HCT116 (cell line): ENCODE measurements at regions not wholly inside any gene's neighbourhood (a gene's known extent, or its start where the extent isn't known, plus 50 kb on each side); places are given as distances from the start of the nearest gene placed in this dataset.

Source experiments
- ATAC-seq: fragments of 200-7000 bp; cut with Tn5 transposase; 2 replicates; pipeline ENCODE4 v1.9.1; 2020; ENCODE audit warnings: mild to moderate bottlenecking, moderate library complexity
- BruUV-seq: library from RNA; stranded (reverse); fragments of 400-500 nt; replicated peaks from 2 replicates; lab custom pipeline; 2021; lab: Mats Ljungman, UMichigan
- CTCF ChIA-PET: fragments of 300-600 bp; sonication (Branson Sonifier 250); formaldehyde crosslinking; loops from one replicate; lab custom pipeline; 2021; ENCODE audit warnings: antibody characterized with exemption; lab: Charles Lee
- POLR2A ChIA-PET: fragments of 300-600, 350-600 bp; sonication (Branson Sonifier 250); formaldehyde crosslinking; loops from one replicate; lab custom pipeline; 2021; ENCODE audit warnings: antibody characterized with exemption; lab: Charles Lee
- RAD21 ChIA-PET, 2 experiments: fragments of 300-600 bp; sonication (Branson Sonifier 250); formaldehyde crosslinking; loops; one replicate each; lab custom pipeline; 2023; ENCODE audit warnings: low total read pairs in 2 of 2; ENCODE audit not compliant: uncharacterized antibody in 2 of 2, unreplicated experiment in 2 of 2, low non-redundant PET in 1 of 2; lab: Charles Lee
- DNase-seq: peaks from one replicate; pipeline ENCODE4 v3.0.0-alpha.2; 2010; ENCODE audit warnings: low read depth, low spot score
- H2AFZ ChIP-seq: fragments of 200-600 bp; shearing (Covaris generic), sonication (generic); 2 replicates; pipeline ENCODE4 v1.6.1; 2017; ENCODE audit warnings: low read depth, mixed run types, mixed read lengths, antibody characterized with exemption, low read length; ENCODE audit not compliant: poor library complexity, severe bottlenecking
- H3K27ac ChIP-seq: 2 replicates; pipeline ENCODE4 v1.5.1; 2012; ENCODE audit warnings: low read depth, low read length
- H3K27me3 ChIP-seq: fragments of 200-600 bp; sonication (generic); 2 replicates; pipeline ENCODE4 v1.6.1; 2016; ENCODE audit warnings: mixed run types, low read length, mixed read lengths; ENCODE audit not compliant: insufficient read depth
- H3K36me3 ChIP-seq, 2 experiments: fragments of 200-500 bp in 1 of 2; fragments of 200-600 bp in 1 of 2; sonication (Bioruptor generic) in 1 of 2; sonication (generic) in 1 of 2; 2 replicates each; pipeline versions ENCODE4 v1.5.1 to v1.6.1; 2014 to 2016; ENCODE audit warnings: low read length in 2 of 2, inconsistent platforms in 1 of 2, mixed read lengths in 1 of 2, mixed run types in 1 of 2; ENCODE audit not compliant: insufficient read depth in 2 of 2, control insufficient read depth in 1 of 2
- H3K4me1 ChIP-seq, 2 experiments: fragments of 200-600 bp in 1 of 2; sonication (generic) in 1 of 2; 2 replicates each; pipeline versions ENCODE4 v1.5.1 to v1.6.1; 2012 to 2017; ENCODE audit warnings: low read length in 2 of 2, inconsistent platforms in 1 of 2, mild to moderate bottlenecking in 1 of 2, mixed read lengths in 1 of 2, mixed run types in 1 of 2, moderate library complexity in 1 of 2; ENCODE audit not compliant: insufficient read depth in 2 of 2, control insufficient read depth in 1 of 2
- H3K4me2 ChIP-seq: fragments of 200-600 bp; sonication (generic); 2 replicates; pipeline ENCODE4 v1.6.1; 2017; ENCODE audit warnings: mixed run types, low read length, mixed read lengths
- H3K4me3 ChIP-seq, 2 experiments: fragments of 200-600 bp in 1 of 2; sonication (generic) in 1 of 2; replicated peaks in 1 of 2; 2 replicates each; pipeline ENCODE4 v1.5.1; 2011 to 2016; ENCODE audit warnings: low read length in 2 of 2, control low read depth in 1 of 2, low read depth in 1 of 2, mild to moderate bottlenecking in 1 of 2, mixed read lengths in 1 of 2, mixed run types in 1 of 2
- H3K79me2 ChIP-seq: fragments of 200-600 bp; sonication (generic); 2 replicates; pipeline ENCODE4 v1.6.1; 2017; ENCODE audit warnings: mild to moderate bottlenecking, mixed run types, low read length, moderate library complexity, mixed read lengths; ENCODE audit not compliant: insufficient read depth
- H3K9ac ChIP-seq: fragments of 200-600 bp; sonication (generic); 2 replicates; pipeline ENCODE4 v1.6.1; 2016; ENCODE audit warnings: low read length, mixed read lengths
- H3K9me2 ChIP-seq: fragments of 200-600 bp; sonication (generic), shearing (Covaris generic); 2 replicates; pipeline ENCODE4 v1.6.1; 2017; ENCODE audit warnings: mixed run types, mild to moderate bottlenecking, moderate library complexity; ENCODE audit not compliant: insufficient read depth
- H3K9me3 ChIP-seq, 2 experiments: fragments of 200-500 bp in 1 of 2; fragments of 200-600 bp in 1 of 2; sonication (Bioruptor generic) in 1 of 2; sonication (generic) in 1 of 2; 2 replicates each; pipeline ENCODE4 v1.6.1; 2014 to 2017; ENCODE audit warnings: low read length in 2 of 2, mixed read lengths in 2 of 2, inconsistent platforms in 1 of 2, low read depth in 1 of 2, mild to moderate bottlenecking in 1 of 2, mixed run types in 1 of 2, moderate library complexity in 1 of 2; ENCODE audit not compliant: control insufficient read depth in 1 of 2, insufficient read depth in 1 of 2
- H4K20me1 ChIP-seq: fragments of 200-600 bp; sonication (generic), shearing (Covaris generic); 2 replicates; pipeline ENCODE4 v1.6.1; 2017; ENCODE audit warnings: mixed run types, mild to moderate bottlenecking, moderate library complexity; ENCODE audit not compliant: insufficient read depth
- CEBPB ChIP-seq: IDR thresholded peaks from 2 replicates; pipeline ENCODE4 v1.6.1; 2012; ENCODE audit warnings: low read depth
- EGR1 ChIP-seq: IDR thresholded peaks from 2 replicates; pipeline ENCODE4 v1.6.1; 2012; ENCODE audit warnings: low read depth
- ELF1 ChIP-seq: IDR thresholded peaks from 2 replicates; pipeline ENCODE4 v1.6.1; 2012; ENCODE audit warnings: low read depth, borderline replicate concordance
- EZH2phosphoT487 ChIP-seq: fragments of 200-600 bp; IDR thresholded peaks from 2 replicates; pipeline ENCODE4 v1.6.1; 2018; ENCODE audit warnings: antibody characterized with exemption, borderline replicate concordance
- POLR2A ChIP-seq: IDR thresholded peaks from 2 replicates; pipeline ENCODE4 v1.7.0; 2011; ENCODE audit warnings: borderline replicate concordance; ENCODE audit not compliant: insufficient read depth, insufficient read length; ENCODE audit errors: extremely low read depth
- RAD21 ChIP-seq: IDR thresholded peaks from 2 replicates; pipeline ENCODE4 v1.6.1; 2012; ENCODE audit warnings: low read depth, mild to moderate bottlenecking
- SIN3A ChIP-seq: IDR thresholded peaks from 2 replicates; pipeline ENCODE4 v1.6.1; 2012; ENCODE audit warnings: low read depth
- SP1 ChIP-seq: IDR thresholded peaks from 2 replicates; pipeline ENCODE4 v1.6.1; 2012; ENCODE audit warnings: low read depth
- ZFX ChIP-seq: fragments of 450-650 bp; IDR thresholded peaks from 2 replicates; pipeline ENCODE4 v1.6.1; 2017
- intact Hi-C: fragments of 100-400 bp; cut with micrococcal nuclease; formaldehyde crosslinking; loops from 2 replicates; pipeline ENCODE4 v1.10.0; 2022
- TF ChIP-seq, protein P1 (sequence below): IDR thresholded peaks from 2 replicates; pipeline ENCODE4 v1.6.1; 2012; ENCODE audit warnings: low read depth
- TF ChIP-seq, protein P2 (sequence below), 3 experiments: fragments of 200-600 bp in 1 of 3; sonication (generic) in 1 of 3; IDR thresholded peaks in 2 of 3; conservative IDR thresholded peaks in 1 of 3; 2 replicates each; pipeline ENCODE4 v1.5.1; 2012 to 2017; ENCODE audit warnings: low read depth in 2 of 3, low read length in 2 of 3, antibody characterized with exemption in 1 of 3, borderline replicate concordance in 1 of 3, control low read depth in 1 of 3, mild to moderate bottlenecking in 1 of 3, mixed read lengths in 1 of 3, mixed run types in 1 of 3, moderate library complexity in 1 of 3; ENCODE audit not compliant: insufficient read depth in 1 of 3
- TF ChIP-seq, protein P3 (sequence below): IDR thresholded peaks from 2 replicates; pipeline ENCODE4 v1.6.1; 2011; ENCODE audit warnings: mild to moderate bottlenecking, low read length, moderate library complexity; ENCODE audit not compliant: insufficient replicate concordance; ENCODE audit errors: extremely low read depth
- TF ChIP-seq, protein P4 (sequence below): IDR thresholded peaks from 2 replicates; pipeline ENCODE4 v1.6.1; 2012

DNA sequence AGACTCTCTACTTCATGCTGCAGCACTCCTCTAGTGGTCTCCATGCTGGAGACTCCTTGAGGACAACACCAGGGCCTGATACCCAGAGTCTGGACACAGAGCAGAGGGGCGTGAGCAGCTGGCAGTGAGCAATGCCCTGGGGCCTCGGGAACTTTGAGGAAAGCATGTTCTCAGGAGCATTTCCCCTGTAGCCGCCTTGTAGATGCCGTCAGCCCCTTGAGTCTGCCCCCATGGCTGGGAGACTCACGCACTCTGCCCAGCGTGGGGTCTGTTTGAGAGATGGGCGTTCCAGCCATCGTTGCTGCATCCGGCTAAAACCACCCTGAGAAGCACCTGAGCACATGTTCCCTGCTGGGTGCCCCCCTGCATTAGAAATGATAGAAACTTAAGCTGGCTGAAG is 56.8 kb downstream of the PLXNA1 start:
- H3K9me3 ChIP-seq: no peaks in the 10 kb centered on the region
- DNase-seq (no peak), ATAC-seq (no peak)
- ChIA-PET RAD21 (no interaction called here), CTCF (no interaction called here), POLR2A (no interaction called here)
- H3K27me3 ChIP-seq: no peaks in the 10 kb centered on the region
- no peaks in the 10 kb centered on the region for H3K36me3 ChIP-seq
- H3K4me3 ChIP-seq: no peak overlapping the region
- H4K20me1 ChIP-seq: no peaks in the 10 kb centered on the region
- no peak for TF ChIP-seq SP1
- TF ChIP-seq, protein P1, sequence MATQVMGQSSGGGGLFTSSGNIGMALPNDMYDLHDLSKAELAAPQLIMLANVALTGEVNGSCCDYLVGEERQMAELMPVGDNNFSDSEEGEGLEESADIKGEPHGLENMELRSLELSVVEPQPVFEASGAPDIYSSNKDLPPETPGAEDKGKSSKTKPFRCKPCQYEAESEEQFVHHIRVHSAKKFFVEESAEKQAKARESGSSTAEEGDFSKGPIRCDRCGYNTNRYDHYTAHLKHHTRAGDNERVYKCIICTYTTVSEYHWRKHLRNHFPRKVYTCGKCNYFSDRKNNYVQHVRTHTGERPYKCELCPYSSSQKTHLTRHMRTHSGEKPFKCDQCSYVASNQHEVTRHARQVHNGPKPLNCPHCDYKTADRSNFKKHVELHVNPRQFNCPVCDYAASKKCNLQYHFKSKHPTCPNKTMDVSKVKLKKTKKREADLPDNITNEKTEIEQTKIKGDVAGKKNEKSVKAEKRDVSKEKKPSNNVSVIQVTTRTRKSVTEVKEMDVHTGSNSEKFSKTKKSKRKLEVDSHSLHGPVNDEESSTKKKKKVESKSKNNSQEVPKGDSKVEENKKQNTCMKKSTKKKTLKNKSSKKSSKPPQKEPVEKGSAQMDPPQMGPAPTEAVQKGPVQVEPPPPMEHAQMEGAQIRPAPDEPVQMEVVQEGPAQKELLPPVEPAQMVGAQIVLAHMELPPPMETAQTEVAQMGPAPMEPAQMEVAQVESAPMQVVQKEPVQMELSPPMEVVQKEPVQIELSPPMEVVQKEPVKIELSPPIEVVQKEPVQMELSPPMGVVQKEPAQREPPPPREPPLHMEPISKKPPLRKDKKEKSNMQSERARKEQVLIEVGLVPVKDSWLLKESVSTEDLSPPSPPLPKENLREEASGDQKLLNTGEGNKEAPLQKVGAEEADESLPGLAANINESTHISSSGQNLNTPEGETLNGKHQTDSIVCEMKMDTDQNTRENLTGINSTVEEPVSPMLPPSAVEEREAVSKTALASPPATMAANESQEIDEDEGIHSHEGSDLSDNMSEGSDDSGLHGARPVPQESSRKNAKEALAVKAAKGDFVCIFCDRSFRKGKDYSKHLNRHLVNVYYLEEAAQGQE: no peak
- TF ChIP-seq ELF1: no peak
- TF ChIP-seq CEBPB: no peak
- no peak for TF ChIP-seq EZH2phosphoT487
- TF ChIP-seq EGR1: no peak
- TF ChIP-seq, protein P2, sequence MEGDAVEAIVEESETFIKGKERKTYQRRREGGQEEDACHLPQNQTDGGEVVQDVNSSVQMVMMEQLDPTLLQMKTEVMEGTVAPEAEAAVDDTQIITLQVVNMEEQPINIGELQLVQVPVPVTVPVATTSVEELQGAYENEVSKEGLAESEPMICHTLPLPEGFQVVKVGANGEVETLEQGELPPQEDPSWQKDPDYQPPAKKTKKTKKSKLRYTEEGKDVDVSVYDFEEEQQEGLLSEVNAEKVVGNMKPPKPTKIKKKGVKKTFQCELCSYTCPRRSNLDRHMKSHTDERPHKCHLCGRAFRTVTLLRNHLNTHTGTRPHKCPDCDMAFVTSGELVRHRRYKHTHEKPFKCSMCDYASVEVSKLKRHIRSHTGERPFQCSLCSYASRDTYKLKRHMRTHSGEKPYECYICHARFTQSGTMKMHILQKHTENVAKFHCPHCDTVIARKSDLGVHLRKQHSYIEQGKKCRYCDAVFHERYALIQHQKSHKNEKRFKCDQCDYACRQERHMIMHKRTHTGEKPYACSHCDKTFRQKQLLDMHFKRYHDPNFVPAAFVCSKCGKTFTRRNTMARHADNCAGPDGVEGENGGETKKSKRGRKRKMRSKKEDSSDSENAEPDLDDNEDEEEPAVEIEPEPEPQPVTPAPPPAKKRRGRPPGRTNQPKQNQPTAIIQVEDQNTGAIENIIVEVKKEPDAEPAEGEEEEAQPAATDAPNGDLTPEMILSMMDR (IDR thresholded peaks at IDR 0.05 in 2 of 3, conservative IDR thresholded peaks at IDR 0.05 in 1 of 3; ENCODE audit: borderline replicate concordance in 1 of 3, insufficient read depth in 1 of 3, low read depth in 2 of 3, low read length in 2 of 3): no peak
- TF ChIP-seq SIN3A: no peak
- TF ChIP-seq, protein P3, sequence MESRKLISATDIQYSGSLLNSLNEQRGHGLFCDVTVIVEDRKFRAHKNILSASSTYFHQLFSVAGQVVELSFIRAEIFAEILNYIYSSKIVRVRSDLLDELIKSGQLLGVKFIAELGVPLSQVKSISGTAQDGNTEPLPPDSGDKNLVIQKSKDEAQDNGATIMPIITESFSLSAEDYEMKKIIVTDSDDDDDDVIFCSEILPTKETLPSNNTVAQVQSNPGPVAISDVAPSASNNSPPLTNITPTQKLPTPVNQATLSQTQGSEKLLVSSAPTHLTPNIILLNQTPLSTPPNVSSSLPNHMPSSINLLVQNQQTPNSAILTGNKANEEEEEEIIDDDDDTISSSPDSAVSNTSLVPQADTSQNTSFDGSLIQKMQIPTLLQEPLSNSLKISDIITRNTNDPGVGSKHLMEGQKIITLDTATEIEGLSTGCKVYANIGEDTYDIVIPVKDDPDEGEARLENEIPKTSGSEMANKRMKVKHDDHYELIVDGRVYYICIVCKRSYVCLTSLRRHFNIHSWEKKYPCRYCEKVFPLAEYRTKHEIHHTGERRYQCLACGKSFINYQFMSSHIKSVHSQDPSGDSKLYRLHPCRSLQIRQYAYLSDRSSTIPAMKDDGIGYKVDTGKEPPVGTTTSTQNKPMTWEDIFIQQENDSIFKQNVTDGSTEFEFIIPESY: no peak
- TF ChIP-seq POLR2A: no peak
- TF ChIP-seq, protein P4, sequence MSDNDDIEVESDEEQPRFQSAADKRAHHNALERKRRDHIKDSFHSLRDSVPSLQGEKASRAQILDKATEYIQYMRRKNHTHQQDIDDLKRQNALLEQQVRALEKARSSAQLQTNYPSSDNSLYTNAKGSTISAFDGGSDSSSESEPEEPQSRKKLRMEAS: no peak
- no peak for TF ChIP-seq ZFX
- TF ChIP-seq RAD21: no peak
- no peak overlapping the region for H2AFZ ChIP-seq
- H3K4me2 ChIP-seq: no peak overlapping the region
- intact Hi-C loops: no loop called here
- no peak overlapping the region for H3K9ac ChIP-seq
- H3K4me1 ChIP-seq: peaks cover 29 to 49% of the 10 kb centered on the region in 2 experiments
- H3K27ac ChIP-seq: no peak overlapping the region
- no peaks in the 10 kb centered on the region for H3K9me2 ChIP-seq
- no peaks in the 10 kb centered on the region for H3K79me2 ChIP-seq
- no TSS peak for BruUV-seq
